Endothelial cell of umbilical vein (primary cell): ENCODE measurements at regions not wholly inside any gene's neighbourhood (a gene's known extent, or its start where the extent isn't known, plus 50 kb on each side); places are given as distances from the start of the nearest gene placed in this dataset.

Experiments
- BruUV-seq: library from RNA; stranded (reverse); fragments of 400-500 nt; replicated peaks from 2 replicates; lab custom pipeline; 2021; lab: Mats Ljungman, UMichigan
- CTCF ChIA-PET: fragments of 300-600, 350-600 bp; sonication (Branson Sonifier 250); formaldehyde crosslinking; loops from one replicate; lab custom pipeline; 2021; ENCODE audit warnings: antibody characterized with exemption, inconsistent platforms; lab: Charles Lee
- POLR2A ChIA-PET: fragments of 300-600, 350-600 bp; sonication (Branson Sonifier 250); formaldehyde crosslinking; loops from one replicate; lab custom pipeline; 2021; ENCODE audit warnings: antibody characterized with exemption, inconsistent platforms; lab: Charles Lee
- DNase-seq: peaks from one replicate; pipeline ENCODE4 v3.0.0-alpha.2; 2011; ENCODE audit warnings: low read depth, low spot score
- FAIRE-seq: peaks from 2 replicates; lab custom pipeline; 2011; peaks lifted over from hg19 to GRCh38; lab: Jason Lieb, UNC
- H2AFZ ChIP-seq: 2 replicates; pipeline ENCODE4 v1.6.0; 2012; ENCODE audit warnings: low read depth, low read length, control low read depth, inconsistent platforms
- H3K27ac ChIP-seq: 2 replicates; pipeline ENCODE4 v1.5.1; 2011; ENCODE audit warnings: low read depth, mild to moderate bottlenecking, control low read depth, low read length, moderate library complexity; ENCODE audit not compliant: insufficient read depth
- H3K27me3 ChIP-seq, 2 experiments: 2 replicates each; pipeline versions ENCODE4 v1.6.0 to v1.6.1; 2011; ENCODE audit warnings: low read length in 2 of 2, mixed read lengths in 1 of 2; ENCODE audit not compliant: control insufficient read depth in 2 of 2, insufficient read depth in 2 of 2
- H3K36me3 ChIP-seq, 2 experiments: 2 replicates in 1 of 2; 3 replicates in 1 of 2; pipeline ENCODE4 v1.5.1; 2011; ENCODE audit warnings: low read length in 2 of 2, mild to moderate bottlenecking in 1 of 2, moderate library complexity in 1 of 2; ENCODE audit not compliant: control insufficient read depth in 2 of 2, insufficient read depth in 2 of 2; ENCODE audit errors: extremely low read depth in 1 of 2
- H3K4me1 ChIP-seq: 3 replicates; pipeline ENCODE4 v1.5.1; 2011; ENCODE audit warnings: mild to moderate bottlenecking, low read length; ENCODE audit not compliant: control insufficient read depth, insufficient read depth; ENCODE audit errors: extremely low read depth
- H3K4me2 ChIP-seq: 2 replicates; pipeline ENCODE4 v1.6.1; 2011; ENCODE audit warnings: low read length, control low read depth, mixed read lengths; ENCODE audit not compliant: insufficient read depth
- H3K4me3 ChIP-seq, 3 experiments: fragments of 200-600 bp in 1 of 3; sonication (generic), shearing (Covaris generic) in 1 of 3; replicated peaks in 1 of 3; 2 replicates each; pipeline ENCODE4 v1.5.1; 2011 to 2016; ENCODE audit warnings: control low read depth in 3 of 3, low read length in 3 of 3, mild to moderate bottlenecking in 2 of 3, inconsistent platforms in 1 of 3, low read depth in 1 of 3, moderate library complexity in 1 of 3; ENCODE audit not compliant: insufficient read depth in 1 of 3
- H3K79me2 ChIP-seq: 2 replicates; pipeline ENCODE4 v1.6.0; 2012; ENCODE audit warnings: low read length, inconsistent platforms; ENCODE audit not compliant: control insufficient read depth, insufficient read depth
- H3K9ac ChIP-seq: replicated peaks from 2 replicates; pipeline ENCODE3; 2011; ENCODE audit warnings: low read length, control low read depth; ENCODE audit not compliant: insufficient read depth; ENCODE audit errors: extremely low read depth
- H3K9me1 ChIP-seq: replicated peaks from 3 replicates; pipeline ENCODE4 v1.6.0; 2011; ENCODE audit warnings: mild to moderate bottlenecking, low read length; ENCODE audit not compliant: control insufficient read depth, insufficient read depth; ENCODE audit errors: extremely low read depth
- H3K9me3 ChIP-seq: replicated peaks from 2 replicates; pipeline ENCODE4 v1.5.1; 2012; ENCODE audit warnings: low read length, inconsistent platforms; ENCODE audit not compliant: control insufficient read depth, insufficient read depth
- H4K20me1 ChIP-seq: replicated peaks from 2 replicates; pipeline ENCODE3; 2011; ENCODE audit warnings: mild to moderate bottlenecking, low read length; ENCODE audit not compliant: control insufficient read depth, insufficient read depth; ENCODE audit errors: extremely low read depth
- EZH2 ChIP-seq: IDR thresholded peaks from 2 replicates; pipeline ENCODE4 v1.6.1; 2012; ENCODE audit warnings: borderline replicate concordance, low read depth, mild to moderate bottlenecking, moderate library complexity, low read length, inconsistent platforms; ENCODE audit not compliant: severe bottlenecking
- FOS ChIP-seq: IDR thresholded peaks from 2 replicates; pipeline ENCODE4 v1.6.1; 2011; ENCODE audit warnings: mild to moderate bottlenecking, low read length, moderate library complexity, borderline replicate concordance; ENCODE audit not compliant: insufficient read depth
- GATA2 ChIP-seq: IDR thresholded peaks from 2 replicates; pipeline ENCODE4 v1.7.0; 2011; ENCODE audit warnings: low read depth, mild to moderate bottlenecking, moderate library complexity, mixed read lengths, low read length; ENCODE audit not compliant: insufficient read length, insufficient read depth
- JUN ChIP-seq: IDR thresholded peaks from 2 replicates; pipeline ENCODE4 v1.6.1; 2011; ENCODE audit warnings: borderline replicate concordance, low read depth; ENCODE audit not compliant: insufficient read length, insufficient read depth
- MYC ChIP-seq: IDR thresholded peaks from one replicate; pipeline ENCODE4 v1.6.1; 2011; ENCODE audit warnings: mild to moderate bottlenecking, low read depth, low read length
- POLR2A ChIP-seq: IDR thresholded peaks from 2 replicates; pipeline ENCODE4 v1.6.1; 2012; ENCODE audit warnings: low read depth, mild to moderate bottlenecking, control low read depth, low read length
- POLR2AphosphoS5 ChIP-seq: IDR thresholded peaks from 2 replicates; pipeline ENCODE4 v1.6.1; 2012; ENCODE audit warnings: low read depth, mild to moderate bottlenecking, control low read depth, low read length, moderate library complexity; ENCODE audit not compliant: insufficient read depth
- dilution Hi-C: fragments of 300-500 bp; cut with MboI; formaldehyde crosslinking; loops from one replicate; pipeline ENCODE4 v1.15.0; 2019; ENCODE audit warnings: low sequenced_read_pairs; ENCODE audit not compliant: extremely low pct_ligation_motif_present
- intact Hi-C: fragments of 100-400 bp; cut with micrococcal nuclease; formaldehyde crosslinking; loops from one replicate; pipeline ENCODE4 v1.10.0; 2022
- TF ChIP-seq, protein P1 (sequence below): IDR thresholded peaks from 2 replicates; pipeline ENCODE4 v1.6.1; 2011; ENCODE audit not compliant: insufficient read depth, insufficient read length
- TF ChIP-seq, protein P2 (sequence below), 2 donors: IDR thresholded peaks; 1 replicate in 1 of 2; 2 replicates in 1 of 2; pipeline ENCODE4 v1.5.1; 2011; ENCODE audit warnings: low read length in 2 of 2, mild to moderate bottlenecking in 2 of 2, moderate library complexity in 2 of 2, control low read depth in 1 of 2, inconsistent platforms in 1 of 2, low read depth in 1 of 2; ENCODE audit not compliant: insufficient read depth in 1 of 2; ENCODE audit errors: extremely low read depth in 1 of 2

DNA sequence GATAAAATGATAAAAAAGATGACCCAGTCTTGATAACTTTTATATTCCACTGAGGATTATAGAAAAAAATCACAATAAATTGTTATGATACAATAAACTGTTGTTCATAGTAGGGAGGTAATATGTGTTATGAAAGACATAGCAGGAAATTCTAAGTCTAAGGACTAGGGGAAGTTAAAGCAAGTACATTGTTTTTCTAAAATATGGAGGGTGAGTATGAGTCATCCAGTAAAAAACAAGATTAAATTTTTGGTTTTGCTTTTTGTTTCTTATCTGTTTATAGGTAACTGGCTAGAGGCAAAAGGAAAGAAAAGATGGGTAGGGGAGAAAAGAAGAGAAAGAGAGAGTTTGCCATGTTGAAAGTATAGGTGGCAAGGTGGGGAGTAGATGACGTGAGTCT lies 188.4 kb downstream of the POLR1F start:
- FAIRE-seq = no peak
- CTCF ChIA-PET = no interaction called here
- POLR2A ChIA-PET = no interaction called here

More for the DNA sequence above, 188.4 kb downstream of the POLR1F start:
- TF ChIP-seq GATA2 (no peak), MYC (no peak), POLR2A (no peak), EZH2 (no peak), FOS (no peak), POLR2AphosphoS5 (no peak), JUN (no peak)
- TF ChIP-seq, protein P1, sequence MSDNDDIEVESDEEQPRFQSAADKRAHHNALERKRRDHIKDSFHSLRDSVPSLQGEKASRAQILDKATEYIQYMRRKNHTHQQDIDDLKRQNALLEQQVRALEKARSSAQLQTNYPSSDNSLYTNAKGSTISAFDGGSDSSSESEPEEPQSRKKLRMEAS = no peak
- TF ChIP-seq, protein P2, sequence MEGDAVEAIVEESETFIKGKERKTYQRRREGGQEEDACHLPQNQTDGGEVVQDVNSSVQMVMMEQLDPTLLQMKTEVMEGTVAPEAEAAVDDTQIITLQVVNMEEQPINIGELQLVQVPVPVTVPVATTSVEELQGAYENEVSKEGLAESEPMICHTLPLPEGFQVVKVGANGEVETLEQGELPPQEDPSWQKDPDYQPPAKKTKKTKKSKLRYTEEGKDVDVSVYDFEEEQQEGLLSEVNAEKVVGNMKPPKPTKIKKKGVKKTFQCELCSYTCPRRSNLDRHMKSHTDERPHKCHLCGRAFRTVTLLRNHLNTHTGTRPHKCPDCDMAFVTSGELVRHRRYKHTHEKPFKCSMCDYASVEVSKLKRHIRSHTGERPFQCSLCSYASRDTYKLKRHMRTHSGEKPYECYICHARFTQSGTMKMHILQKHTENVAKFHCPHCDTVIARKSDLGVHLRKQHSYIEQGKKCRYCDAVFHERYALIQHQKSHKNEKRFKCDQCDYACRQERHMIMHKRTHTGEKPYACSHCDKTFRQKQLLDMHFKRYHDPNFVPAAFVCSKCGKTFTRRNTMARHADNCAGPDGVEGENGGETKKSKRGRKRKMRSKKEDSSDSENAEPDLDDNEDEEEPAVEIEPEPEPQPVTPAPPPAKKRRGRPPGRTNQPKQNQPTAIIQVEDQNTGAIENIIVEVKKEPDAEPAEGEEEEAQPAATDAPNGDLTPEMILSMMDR (IDR thresholded peaks at IDR 0.05; ENCODE audit: extremely low read depth in 1 of 2, insufficient read depth in 1 of 2, low read depth in 1 of 2, low read length in 2 of 2) = no peak
- no peaks in the 10 kb centered on the region for H3K36me3 ChIP-seq
- H3K9me1 ChIP-seq = no peaks in the 10 kb centered on the region
- no peaks in the 10 kb centered on the region for H3K4me1 ChIP-seq
- BruUV-seq = no TSS peak
- no peak overlapping the region for H3K4me2 ChIP-seq
- no peaks in the 10 kb centered on the region for H3K79me2 ChIP-seq
- no peak overlapping the region for H3K9ac ChIP-seq
- H4K20me1 ChIP-seq = no peaks in the 10 kb centered on the region
- intact Hi-C loops (no loop called here), dilution Hi-C loops (no loop called here)
- DNase-seq = no peak
- no peaks in the 10 kb centered on the region for H3K27me3 ChIP-seq
- no peaks in the 10 kb centered on the region for H3K9me3 ChIP-seq
- H3K4me3 ChIP-seq = no peak overlapping the region
- H3K27ac ChIP-seq = no peak overlapping the region
- no peak overlapping the region for H2AFZ ChIP-seq
